AG04450 (cell line): ENCODE measurements at regions not wholly inside any gene's neighbourhood (a gene's known extent, or its start where the extent isn't known, plus 50 kb on each side); places are given as distances from the start of the nearest gene placed in this dataset.

Experiments used
- CTCF ChIA-PET: fragments of 300-600, 350-600 bp; formaldehyde crosslinking; extraction: SDS; loops from one replicate; lab custom pipeline; 2022; ENCODE audit warnings: antibody characterized with exemption, inconsistent platforms; lab: Charles Lee
- POLR2A ChIA-PET: fragments of 350-600 bp; formaldehyde crosslinking; extraction: SDS; loops from one replicate; lab custom pipeline; 2021; ENCODE audit warnings: antibody characterized with exemption, inconsistent platforms; lab: Yijun Ruan, JAX
- DNase-seq: peaks from one replicate; pipeline ENCODE4 v3.0.0-alpha.2; 2011; ENCODE audit warnings: low read depth, low spot score
- H3K27ac ChIP-seq: one replicate; pipeline ENCODE4 v1.5.1; 2012; ENCODE audit warnings: low read depth, low read length, control low read depth
- H3K27me3 ChIP-seq: one replicate; pipeline ENCODE4 v1.6.0; 2012; ENCODE audit warnings: low read length; ENCODE audit not compliant: control insufficient read depth, insufficient read depth
- H3K4me3 ChIP-seq: 2 replicates; pipeline ENCODE4 v1.5.1; 2011; ENCODE audit warnings: mild to moderate bottlenecking, low read depth, low read length, control low read depth
- H3K9me3 ChIP-seq: 2 replicates; pipeline ENCODE4 v1.5.1; 2012; ENCODE audit warnings: low read length; ENCODE audit not compliant: control insufficient read depth, insufficient read depth
- CTCF ChIP-seq: IDR thresholded peaks from 2 replicates; pipeline ENCODE4 v1.5.1; 2011; ENCODE audit warnings: low read depth, low read length, control low read depth, inconsistent platforms

- peak overlapping the region; percentile 62 for H3K27ac ChIP-seq
- no peaks in the 10 kb centered on the region for H3K27me3 ChIP-seq
- H3K9me3 ChIP-seq = no peaks in the 10 kb centered on the region
- no peak for TF ChIP-seq CTCF
- DNase-seq = peak; percentile 75
- ChIA-PET POLR2A (interaction anchor here (0.8 to 1.7 kb wide), 3 partner anchors 10 to 298 kb away, joined by 5 to 8 read pairs (median 5); partner anchors contain the start of gene MEX3B), CTCF (interaction anchor here (0.6 to 2.5 kb wide), 11 partner anchors 11 to 666 kb away, joined by 3 to 17 read pairs (median 4); no protein-coding TSS in a partner anchor)
- no peak overlapping the region for H3K4me3 ChIP-seq
These were observed 105.1 kb downstream of the MEX3B start for GRCh38 chr15:81940467-81941451.

GRCh38 chr15:81939604-81940440 is 106.0 kb downstream of the MEX3B start:
- Histone ChIP-seq H3K27me3 (no peaks in the 10 kb centered on the region), H3K9me3 (no peaks in the 10 kb centered on the region), H3K27ac (peak overlapping the region; percentile 62), H3K4me3 (no peak overlapping the region)
- ChIA-PET POLR2A (interaction anchor here (0.8 to 1.7 kb wide), 3 partner anchors 9 to 297 kb away, joined by 5 to 8 read pairs (median 5); partner anchors contain the start of gene MEX3B), CTCF (interaction anchor here (0.6 to 2.5 kb wide), 14 partner anchors 9 to 665 kb away, joined by 3 to 17 read pairs (median 4); no protein-coding TSS in a partner anchor)
- TF ChIP-seq CTCF = peak; percentile 66
- peak; percentile 24 for DNase-seq

DNA sequence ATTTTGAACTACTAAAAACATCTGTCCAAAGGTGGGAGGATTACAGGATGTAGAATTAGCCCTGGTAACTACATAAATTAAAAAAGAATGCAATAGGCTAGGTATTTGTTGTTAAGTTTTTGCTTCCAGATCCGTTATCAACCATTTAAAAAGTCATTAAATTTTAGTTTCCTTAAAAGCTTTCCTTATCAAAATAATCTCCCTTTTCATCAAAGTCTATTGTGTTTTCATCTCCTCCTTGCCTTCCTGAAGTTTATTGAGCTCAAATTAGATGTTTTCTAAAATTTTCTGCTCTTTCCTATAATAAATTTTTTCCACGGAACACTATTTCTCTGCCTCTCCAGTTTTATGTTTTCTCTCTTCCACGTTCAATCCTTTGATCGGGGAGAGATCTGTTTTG is 108.6 kb downstream of the MEX3B start:
- CTCF ChIA-PET = no interaction called here
- Histone ChIP-seq H3K4me3 (no peak overlapping the region), H3K9me3 (no peaks in the 10 kb centered on the region; the same call in 1 of the 2 replicates), H3K27ac (no peak overlapping the region), H3K27me3 (no peaks in the 10 kb centered on the region)
- no peak for TF ChIP-seq CTCF
- DNase-seq = no peak
- POLR2A ChIA-PET = no interaction called here

DNA sequence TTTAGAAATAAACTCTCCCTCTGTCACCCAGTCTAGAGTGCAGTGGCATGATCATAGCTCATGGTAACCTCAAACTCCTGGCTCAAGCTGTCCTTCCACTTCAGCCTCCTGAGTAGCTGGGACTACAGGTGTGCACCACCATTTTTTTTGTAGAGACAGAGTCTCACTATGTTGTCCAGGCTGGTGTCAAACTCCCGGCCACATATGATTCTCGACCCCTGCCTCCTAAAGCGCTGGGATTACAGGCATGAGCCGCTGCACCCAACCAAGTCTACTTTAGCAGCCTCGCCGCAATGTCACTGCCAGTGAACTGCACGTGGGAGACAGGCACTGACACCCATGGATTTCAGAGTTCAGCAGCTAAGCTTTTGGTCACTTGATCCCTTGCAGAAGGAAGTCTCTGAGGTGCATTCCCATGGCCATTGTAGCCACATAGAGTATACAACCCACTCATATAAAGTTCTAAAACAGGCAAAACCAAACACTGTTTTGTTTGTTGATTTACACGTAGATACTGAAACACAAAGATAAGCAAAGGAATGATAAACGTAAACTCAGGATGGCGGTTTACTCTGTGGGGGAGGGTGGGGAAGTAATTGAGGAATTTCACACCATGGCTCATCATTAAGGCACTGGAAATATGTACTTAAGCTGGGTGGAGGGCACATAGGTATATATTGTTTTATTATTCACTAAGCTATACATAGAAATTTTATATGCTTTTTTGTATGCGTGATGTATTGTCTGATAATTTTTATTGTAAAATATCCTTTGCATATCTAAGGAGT is 115.0 kb downstream of the MEX3B start:
- Histone ChIP-seq H3K9me3 (no peaks in the 10 kb centered on the region; the same call in 1 of the 2 replicates), H3K27me3 (no peaks in the 10 kb centered on the region), H3K4me3 (no peak overlapping the region), H3K27ac (no peak overlapping the region)
- POLR2A ChIA-PET = interaction anchor here (0.7 to 0.9 kb wide), 2 partner anchors 10 to 288 kb away, joined by 3 to 5 read pairs; no protein-coding TSS in a partner anchor
- no peak for DNase-seq
- TF ChIP-seq CTCF = no peak
- CTCF ChIA-PET = interaction anchor here (1.0 to 1.2 kb wide), 2 partner anchors 9 to 10 kb away, joined by 4 to 6 read pairs; no protein-coding TSS in a partner anchor
